ENCODE measurements at regions not wholly inside any gene's neighbourhood (a gene's known extent, or its start where the extent isn't known, plus 50 kb on each side); places are given as distances from the start of the nearest gene placed in this dataset.

GRCh38 chr17:14875557-14876412 is 389.3 kb downstream of the PMP22 start:
- Histone ChIP-seq H3K4me1 (no peaks in the 10 kb centered on the region), H3K9me3 (no peaks in the 10 kb centered on the region), H3K36me3 (no peaks in the 10 kb centered on the region), H3K27me3 (no peaks in the 10 kb centered on the region), H3K4me3 (no peak overlapping the region), H3K27ac (no peak overlapping the region)
- no peak for DNase-seq
- TF ChIP-seq CTCF (IDR thresholded peaks at IDR 0.05) (no peak), POLR2A (IDR thresholded peaks at IDR 0.05) (no peak)

- TF ChIP-seq POLR2A (IDR thresholded peaks at IDR 0.05) (no peak), CTCF (IDR thresholded peaks at IDR 0.05) (no peak)
- Histone ChIP-seq H3K4me3 (no peak overlapping the region), H3K36me3 (no peaks in the 10 kb centered on the region), H3K27me3 (no peaks in the 10 kb centered on the region), H3K27ac (no peak overlapping the region), H3K4me1 (no peaks in the 10 kb centered on the region), H3K9me3 (no peaks in the 10 kb centered on the region)
- no peak for DNase-seq
Measured at GRCh38 chr17:14873996-14874395, 391.1 kb downstream of the PMP22 start.

GRCh38 chr17:14873540-14873939 is 391.6 kb downstream of the PMP22 start:
- H3K9me3 ChIP-seq, result no peaks in the 10 kb centered on the region
- TF ChIP-seq CTCF (IDR thresholded peaks at IDR 0.05), result no peak
- no peak overlapping the region for H3K4me3 ChIP-seq
- no peaks in the 10 kb centered on the region for H3K4me1 ChIP-seq
- no peaks in the 10 kb centered on the region for H3K36me3 ChIP-seq
- DNase-seq, result no peak
- no peak overlapping the region for H3K27ac ChIP-seq
- no peaks in the 10 kb centered on the region for H3K27me3 ChIP-seq

- no peak overlapping the region for H3K27ac ChIP-seq
- TF ChIP-seq POLR2A (IDR thresholded peaks at IDR 0.05), result no peak
- TF ChIP-seq CTCF (IDR thresholded peaks at IDR 0.05), result no peak
- DNase-seq, result no peak
- H3K27me3 ChIP-seq, result no peaks in the 10 kb centered on the region
- no peaks in the 10 kb centered on the region for H3K9me3 ChIP-seq
- H3K36me3 ChIP-seq, result no peaks in the 10 kb centered on the region
- H3K4me3 ChIP-seq, result no peak overlapping the region
- no peaks in the 10 kb centered on the region for H3K4me1 ChIP-seq
Measured at GRCh38 chr17:14871921-14872320, 393.2 kb downstream of the PMP22 start.

GRCh38 chr17:14866266-14866665 is 398.9 kb downstream of the PMP22 start:
- no peak for TF ChIP-seq CTCF (IDR thresholded peaks at IDR 0.05)
- no peak for TF ChIP-seq POLR2A (IDR thresholded peaks at IDR 0.05)
- Histone ChIP-seq H3K4me3 (no peak overlapping the region), H3K36me3 (no peaks in the 10 kb centered on the region), H3K27ac (no peak overlapping the region), H3K4me1 (no peaks in the 10 kb centered on the region), H3K27me3 (no peaks in the 10 kb centered on the region), H3K9me3 (no peaks in the 10 kb centered on the region)
- DNase-seq, result no peak

Measured in Peyer's patch (tissue), 4 donors.